Lung (tissue), 11 donors: ENCODE measurements at regions not wholly inside any gene's neighbourhood (a gene's known extent, or its start where the extent isn't known, plus 50 kb on each side); places are given as distances from the start of the nearest gene placed in this dataset.
A peak's percentile ranks its signal among the peaks of the same experiment; 100 is the strongest.

Experiments used
- ATAC-seq: fragments of 200-7000 bp; cut with Tn5 transposase; one replicate; pipeline ENCODE4 v1.9.1; 2020; ENCODE audit warnings: moderate number of reproducible peaks; ENCODE audit not compliant: insufficient read depth, low FRiP score
- DNase-seq, 3 donors: peaks; one replicate each; pipeline ENCODE4 v3.0.0-alpha.2; 2013 to 2017
- H3K27ac ChIP-seq, 2 donors: one replicate each; pipeline ENCODE4 v1.5.1; 2013; ENCODE audit warnings: mild to moderate bottlenecking in 2 of 2, moderate library complexity in 2 of 2, control low read depth in 1 of 2, inconsistent platforms in 1 of 2, low read depth in 1 of 2, low read length in 1 of 2
- H3K27me3 ChIP-seq, 3 donors: one replicate each; pipeline ENCODE4 v1.5.1; 2013; ENCODE audit warnings: low read length in 2 of 3; ENCODE audit not compliant: control insufficient read depth in 3 of 3, insufficient read depth in 3 of 3
- H3K36me3 ChIP-seq, 4 donors: one replicate each; pipeline ENCODE4 v1.5.1; 2013; ENCODE audit warnings: low read length in 4 of 4, mild to moderate bottlenecking in 1 of 4, moderate library complexity in 1 of 4; ENCODE audit not compliant: control insufficient read depth in 4 of 4, insufficient read depth in 4 of 4
- H3K4me1 ChIP-seq, 5 donors: one replicate each; pipeline ENCODE4 v1.5.1; 2013; ENCODE audit warnings: low read length in 5 of 5, mild to moderate bottlenecking in 2 of 5, moderate library complexity in 1 of 5; ENCODE audit not compliant: control insufficient read depth in 5 of 5, insufficient read depth in 5 of 5
- H3K4me3 ChIP-seq: one replicate; pipeline ENCODE4 v1.5.1; 2013; ENCODE audit warnings: mild to moderate bottlenecking, control low read depth, moderate library complexity
- H3K9ac ChIP-seq, 2 donors: one replicate each; pipeline ENCODE4 v1.5.1; 2013; ENCODE audit warnings: low read length in 2 of 2, control low read depth in 1 of 2; ENCODE audit not compliant: insufficient read depth in 1 of 2
- H3K9me3 ChIP-seq, 4 donors: one replicate each; pipeline ENCODE4 v1.5.1; 2013; ENCODE audit warnings: low read length in 3 of 4, mild to moderate bottlenecking in 1 of 4, moderate library complexity in 1 of 4; ENCODE audit not compliant: control insufficient read depth in 4 of 4, insufficient read depth in 3 of 4
- WGBS, 2 donors: extraction: QIAGEN DNeasy Blood & Tissue Kit; methylation state at CpG; one replicate each; pipeline ENCODE4 v1.1.7; 2013; 5-methylcytosine and 5-hydroxymethylcytosine counted together
- TF ChIP-seq, protein P1 (sequence below): IDR thresholded peaks from 2 replicates; pipeline ENCODE4 v1.5.1; 2012; ENCODE audit warnings: mild to moderate bottlenecking; ENCODE audit errors: control extremely low read depth, extremely low read depth
- donor health status: control.
- donor health status: control.
- donor health status: Bipolar disorder and iron deficiency.
- donor health status: healthy.
- donor health status: DM: yes; HTN: yes; CAD: no.

DNA sequence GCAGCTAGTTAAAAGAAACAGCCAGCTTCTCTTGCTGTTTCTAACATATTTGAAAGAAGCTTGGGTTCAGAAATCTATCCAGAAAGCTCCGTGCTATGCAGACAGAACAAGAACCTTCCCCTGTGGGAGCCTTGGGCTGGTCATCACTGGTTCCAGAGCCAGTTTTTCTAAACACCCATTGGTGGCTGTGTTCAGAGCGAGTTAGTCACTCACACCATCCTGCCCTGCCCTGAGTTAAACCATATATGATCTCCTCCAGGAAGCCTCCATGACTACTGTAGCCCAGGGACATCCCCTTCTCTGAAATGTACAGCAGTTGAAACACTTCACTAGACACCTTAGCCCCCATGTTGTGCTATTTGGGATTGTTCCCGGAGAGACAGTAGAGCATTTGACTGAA lies 200.8 kb upstream of the SGCG start:
- Histone ChIP-seq H3K27ac (no peak overlapping the region), H3K36me3 (no peaks in the 10 kb centered on the region), H3K9me3 (peaks cover 0 to 19% (median 3%) of the 10 kb centered on the region in 4 donors), H3K9ac (no peak overlapping the region), H3K4me3 (no peak overlapping the region), H3K4me1 (no peaks in the 10 kb centered on the region), H3K27me3 (no peaks in the 10 kb centered on the region)
- no peak for ATAC-seq
- TF ChIP-seq, protein P1, sequence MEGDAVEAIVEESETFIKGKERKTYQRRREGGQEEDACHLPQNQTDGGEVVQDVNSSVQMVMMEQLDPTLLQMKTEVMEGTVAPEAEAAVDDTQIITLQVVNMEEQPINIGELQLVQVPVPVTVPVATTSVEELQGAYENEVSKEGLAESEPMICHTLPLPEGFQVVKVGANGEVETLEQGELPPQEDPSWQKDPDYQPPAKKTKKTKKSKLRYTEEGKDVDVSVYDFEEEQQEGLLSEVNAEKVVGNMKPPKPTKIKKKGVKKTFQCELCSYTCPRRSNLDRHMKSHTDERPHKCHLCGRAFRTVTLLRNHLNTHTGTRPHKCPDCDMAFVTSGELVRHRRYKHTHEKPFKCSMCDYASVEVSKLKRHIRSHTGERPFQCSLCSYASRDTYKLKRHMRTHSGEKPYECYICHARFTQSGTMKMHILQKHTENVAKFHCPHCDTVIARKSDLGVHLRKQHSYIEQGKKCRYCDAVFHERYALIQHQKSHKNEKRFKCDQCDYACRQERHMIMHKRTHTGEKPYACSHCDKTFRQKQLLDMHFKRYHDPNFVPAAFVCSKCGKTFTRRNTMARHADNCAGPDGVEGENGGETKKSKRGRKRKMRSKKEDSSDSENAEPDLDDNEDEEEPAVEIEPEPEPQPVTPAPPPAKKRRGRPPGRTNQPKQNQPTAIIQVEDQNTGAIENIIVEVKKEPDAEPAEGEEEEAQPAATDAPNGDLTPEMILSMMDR: no peak
- peak in 2 of 3 donors; percentile 39 to 41 for DNase-seq
- 74 to 76% methylated on average over 3 of the region's 3 CpGs for WGBS, 2 donors

DNA sequence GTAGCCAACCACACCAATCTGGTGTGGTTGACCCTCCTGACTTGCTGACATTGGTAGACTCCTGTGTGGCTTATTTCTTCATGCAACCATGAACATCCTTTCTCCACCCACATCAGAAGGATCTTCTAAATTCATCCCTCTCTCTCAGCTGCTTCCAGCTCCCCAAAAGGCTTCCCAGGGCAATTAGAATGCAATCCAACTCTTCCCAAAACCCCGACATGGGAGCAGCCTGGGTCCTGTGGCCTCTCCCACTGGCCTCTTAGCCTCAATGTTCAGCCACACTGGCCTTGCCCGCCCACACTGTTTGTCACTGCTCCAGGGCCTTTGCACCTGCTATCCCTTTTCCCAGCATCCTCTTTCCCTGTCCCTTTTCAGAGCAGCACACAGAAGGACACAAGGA lies 199.8 kb upstream of the SGCG start:
- Histone ChIP-seq H3K4me3 (no peak overlapping the region), H3K4me1 (no peaks in the 10 kb centered on the region), H3K9me3 (peaks cover 0 to 19% (median 3%) of the 10 kb centered on the region in 4 donors), H3K27ac (no peak overlapping the region), H3K9ac (no peak overlapping the region), H3K27me3 (no peaks in the 10 kb centered on the region), H3K36me3 (no peaks in the 10 kb centered on the region)
- TF ChIP-seq, protein P1: no peak
- no peak for ATAC-seq
- DNase-seq: no peak
- 87 to 97% methylated on average over 2 of the region's 2 CpGs for WGBS, 2 donors

DNA sequence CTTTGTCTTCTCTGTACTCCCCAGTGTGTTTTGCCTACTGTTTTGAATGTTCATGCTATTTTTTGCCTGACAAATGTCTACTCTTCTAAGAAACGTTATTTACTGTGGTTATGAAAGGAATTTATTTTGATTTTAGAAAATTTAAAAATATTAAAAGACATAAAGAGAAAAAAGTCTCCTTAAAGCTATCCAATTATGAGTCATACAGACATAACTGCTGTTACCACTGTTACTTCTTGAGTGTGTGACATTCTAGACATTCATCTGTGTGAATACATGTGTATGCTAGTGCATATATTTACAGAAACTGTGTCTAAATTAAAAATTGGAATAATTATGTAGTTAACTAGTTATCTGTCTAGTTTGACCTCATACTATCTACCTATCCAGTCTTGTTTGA lies 187.6 kb upstream of the SGCG start:
- Histone ChIP-seq H3K4me3 (no peak overlapping the region), H3K4me1 (no peaks in the 10 kb centered on the region), H3K36me3 (no peaks in the 10 kb centered on the region), H3K27me3 (no peaks in the 10 kb centered on the region), H3K9me3 (peaks cover 0 to 2% (median 0%) of the 10 kb centered on the region in 4 donors), H3K27ac (no peak overlapping the region), H3K9ac (no peak overlapping the region)
- TF ChIP-seq, protein P1: no peak
- ATAC-seq (no peak), DNase-seq (no peak)
- 34 to 59% methylated on average over 1 of the region's 1 CpG for WGBS, 2 donors

DNA sequence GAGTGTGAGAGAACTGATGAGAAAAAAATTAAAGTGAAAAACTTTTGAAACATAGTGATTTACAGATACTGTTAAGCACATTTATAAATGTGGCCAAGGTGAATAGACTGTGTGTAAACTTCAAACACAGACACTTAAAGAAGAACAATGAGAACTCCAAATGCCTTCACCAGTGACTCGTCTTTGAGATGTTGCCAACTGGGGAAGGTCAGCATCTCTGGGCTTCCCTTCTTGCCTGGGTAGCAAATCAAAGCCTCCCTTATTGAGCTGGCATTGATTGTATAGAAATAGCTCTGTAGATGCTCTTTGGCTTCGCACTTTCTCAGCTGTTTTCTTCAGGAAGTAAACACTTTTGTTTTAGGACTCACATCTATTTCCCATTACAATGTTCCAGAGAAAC lies 177.3 kb upstream of the SGCG start:
- no peak for ATAC-seq
- 65 to 89% methylated on average over 2 of the region's 2 CpGs for WGBS, 2 donors
- no peaks in the 10 kb centered on the region for H3K27me3 ChIP-seq
- H3K36me3 ChIP-seq: no peaks in the 10 kb centered on the region
- H3K9ac ChIP-seq: no peak overlapping the region
- no peak overlapping the region for H3K27ac ChIP-seq
- no peak for DNase-seq
- TF ChIP-seq, protein P1: no peak
- peaks cover 0 to 10% (median 0%) of the 10 kb centered on the region in 5 donors for H3K4me1 ChIP-seq
- H3K4me3 ChIP-seq: no peak overlapping the region
- H3K9me3 ChIP-seq: peaks cover 0 to 4% (median 1%) of the 10 kb centered on the region in 4 donors
